ENCODE measurements at regions not wholly inside any gene's neighbourhood (a gene's known extent, or its start where the extent isn't known, plus 50 kb on each side); places are given as distances from the start of the nearest gene placed in this dataset.
"Not testable (repeated sequence)": the region's sequence is repeated elsewhere in the genome, so short reads cannot be mapped to it uniquely, and the experiment has no call there.

GRCh38 chr4:55028196-55028595 lies 97.2 kb downstream of the KDR start:
- DNase-seq (no peak), FAIRE-seq (no peak)
- TF ChIP-seq CTCF (IDR thresholded peaks at IDR 0.05) = no peak

GRCh38 chr4:55027596-55027995 lies 97.8 kb downstream of the KDR start:
- no peaks in the 10 kb centered on the region for H3K4me1 ChIP-seq
- intact Hi-C loops (cut with DNase I) = no loop called here
- 54 to 71% methylated on average over 2 of the region's 2 CpGs for WGBS, 2 donors
- no peak for FAIRE-seq
- no peak for DNase-seq
- H3K27ac ChIP-seq = no peak overlapping the region
- H3K36me3 ChIP-seq = no peaks in the 10 kb centered on the region
- no peaks in the 10 kb centered on the region for H3K27me3 ChIP-seq
- no peak for ATAC-seq
- no peak overlapping the region for H3K4me3 ChIP-seq
- no peaks in the 10 kb centered on the region for H3K9me3 ChIP-seq
- no peak for TF ChIP-seq CTCF (IDR thresholded peaks at IDR 0.05)

More at GRCh38 chr4:55028196-55028595, 97.2 kb downstream of the KDR start:
- Histone ChIP-seq H3K4me3 (no peak overlapping the region), H3K9me3 (no peaks in the 10 kb centered on the region), H3K4me1 (no peaks in the 10 kb centered on the region), H3K36me3 (no peaks in the 10 kb centered on the region), H3K27ac (no peak overlapping the region), H3K27me3 (no peaks in the 10 kb centered on the region)
- intact Hi-C loops (cut with DNase I) = no loop called here
- 81 to 86% methylated on average over 9 of the region's 9 CpGs for WGBS, 2 donors
- no peak for ATAC-seq

GRCh38 chr4:55025456-55025855 lies 99.9 kb downstream of the KDR start:
- 50 to 51% methylated on average over 6 of the region's 6 CpGs for WGBS, 2 donors
- H3K4me1 ChIP-seq; H3K4me3 ChIP-seq; H3K27ac ChIP-seq; DNase-seq; H3K9me3 ChIP-seq; H3K36me3 ChIP-seq; FAIRE-seq; intact Hi-C loops (cut with DNase I); H3K27me3 ChIP-seq; ATAC-seq: not testable (repeated sequence)

- 87 to 94% methylated on average over 2 of the region's 2 CpGs for WGBS, 2 donors
- FAIRE-seq = no peak
Observed at GRCh38 chr4:55023030-55023429, 102.4 kb downstream of the KDR start.

GRCh38 chr4:55021214-55021613 lies 104.2 kb downstream of the KDR start:
- TF ChIP-seq CTCF (IDR thresholded peaks at IDR 0.05) = no peak
- ATAC-seq = no peak
- DNase-seq = no peak
- 37 to 100% methylated on average over 1 of the region's 1 CpG for WGBS, 2 donors
- H3K36me3 ChIP-seq = no peaks in the 10 kb centered on the region
- no peaks in the 10 kb centered on the region for H3K9me3 ChIP-seq
- no peak overlapping the region for H3K4me3 ChIP-seq
- H3K27me3 ChIP-seq = no peaks in the 10 kb centered on the region
- no peak for FAIRE-seq
- intact Hi-C loops (cut with DNase I) = no loop called here
- H3K27ac ChIP-seq = no peak overlapping the region
- no peaks in the 10 kb centered on the region for H3K4me1 ChIP-seq

More at GRCh38 chr4:55023030-55023429, 102.4 kb downstream of the KDR start:
- TF ChIP-seq CTCF (IDR thresholded peaks at IDR 0.05) = no peak
- no peak overlapping the region for H3K4me3 ChIP-seq
- intact Hi-C loops (cut with DNase I) = no loop called here
- no peaks in the 10 kb centered on the region for H3K36me3 ChIP-seq
- H3K4me1 ChIP-seq = no peaks in the 10 kb centered on the region
- H3K27me3 ChIP-seq = no peaks in the 10 kb centered on the region
- ATAC-seq (no peak), DNase-seq (no peak)
- H3K27ac ChIP-seq = no peak overlapping the region
- no peaks in the 10 kb centered on the region for H3K9me3 ChIP-seq

- TF ChIP-seq CTCF (IDR thresholded peaks at IDR 0.05) = no peak
- intact Hi-C loops (cut with DNase I) = no loop called here
- Histone ChIP-seq H3K27ac (no peak overlapping the region), H3K4me1 (no peaks in the 10 kb centered on the region), H3K27me3 (no peaks in the 10 kb centered on the region), H3K9me3 (no peaks in the 10 kb centered on the region), H3K4me3 (no peak overlapping the region), H3K36me3 (no peaks in the 10 kb centered on the region)
- no peak for ATAC-seq
- no peak for DNase-seq
- FAIRE-seq = no peak
- WGBS, 2 donors = 39 to 55% methylated on average over 2 of the region's 2 CpGs
Observed at GRCh38 chr4:55020131-55020530, 105.3 kb downstream of the KDR start.

All from pancreas (tissue), 10 donors.